Muscle of back (tissue), 3 donors: ENCODE measurements at regions not wholly inside any gene's neighbourhood (a gene's known extent, or its start where the extent isn't known, plus 50 kb on each side); places are given as distances from the start of the nearest gene placed in this dataset.

ENCODE experiments used
- DNase-seq, 3 donors: peaks; one replicate each; pipeline versions ENCODE4 v3.0.0 to v3.0.0-alpha.2; 2013

- no peak for DNase-seq
Observed at GRCh38 chr13:65035302-65035701, 2194.8 kb downstream of the PCDH9 start.

- no peak for DNase-seq
Observed at GRCh38 chr13:65034266-65034665, 2195.9 kb downstream of the PCDH9 start.

- DNase-seq, result no peak
Observed at GRCh38 chr13:65032825-65033224, 2197.3 kb downstream of the PCDH9 start.

GRCh38 chr13:65028101-65028500 is 2202.0 kb downstream of the PCDH9 start:
- DNase-seq, result no peak

GRCh38 chr13:65026505-65026904 is 2203.6 kb downstream of the PCDH9 start:
- DNase-seq, result no peak

GRCh38 chr13:65011378-65011777 is 2218.8 kb downstream of the PCDH9 start:
- DNase-seq, result no peak

GRCh38 chr13:64997438-64997837 is 2232.7 kb downstream of the PCDH9 start:
- DNase-seq, result no peak

- no peak for DNase-seq
Observed at GRCh38 chr13:64993514-64994164, 2236.5 kb downstream of the PCDH9 start.

GRCh38 chr13:64992314-64992713 is 2237.8 kb downstream of the PCDH9 start:
- no peak for DNase-seq

- DNase-seq, result no peak
Observed at GRCh38 chr13:64985075-64985474, 2245.1 kb downstream of the PCDH9 start.

GRCh38 chr13:64962404-64962803 is 2267.7 kb downstream of the PCDH9 start:
- DNase-seq, result no peak

- no peak for DNase-seq
Observed at GRCh38 chr13:64959276-64959675, 2270.9 kb downstream of the PCDH9 start.

GRCh38 chr13:64958106-64958505 is 2272.0 kb downstream of the PCDH9 start:
- no peak for DNase-seq

GRCh38 chr13:64938660-64939059 is 2291.5 kb downstream of the PCDH9 start:
- DNase-seq, result no peak

GRCh38 chr13:64937302-64937701 is 2292.8 kb downstream of the PCDH9 start:
- DNase-seq, result no peak

- no peak for DNase-seq
Observed at GRCh38 chr13:64936879-64937278, 2293.3 kb downstream of the PCDH9 start.

GRCh38 chr13:64935441-64935840 is 2294.7 kb downstream of the PCDH9 start:
- no peak for DNase-seq

GRCh38 chr13:64934569-64935362 is 2295.4 kb downstream of the PCDH9 start:
- DNase-seq, result no peak

- no peak for DNase-seq
Observed at GRCh38 chr13:64930636-64931035, 2299.5 kb downstream of the PCDH9 start.

GRCh38 chr13:64928696-64929499 is 2301.2 kb downstream of the PCDH9 start:
- peak in 1 of 3 donors; percentile 72 for DNase-seq

- DNase-seq, result no peak
Observed at GRCh38 chr13:64925727-64926126, 2304.4 kb downstream of the PCDH9 start.

- peak in 1 of 3 donors; percentile 9 for DNase-seq
Observed at GRCh38 chr13:64925284-64925683, 2304.9 kb downstream of the PCDH9 start.

- no peak for DNase-seq
Observed at GRCh38 chr13:64924401-64924800, 2305.7 kb downstream of the PCDH9 start.
